DND-41 (cell line): ENCODE measurements at regions not wholly inside any gene's neighbourhood (a gene's known extent, or its start where the extent isn't known, plus 50 kb on each side); places are given as distances from the start of the nearest gene placed in this dataset.

Experiments
- EZH2 ChIP-seq: IDR thresholded peaks from 3 replicates; pipeline ENCODE4 v1.6.1; 2012; ENCODE audit warnings: borderline replicate concordance, low read depth, mild to moderate bottlenecking, moderate library complexity, low read length, inconsistent platforms; ENCODE audit not compliant: severe bottlenecking
- TF ChIP-seq, protein P1 (sequence below): IDR thresholded peaks from 2 replicates; pipeline ENCODE4 v1.5.1; 2012; ENCODE audit warnings: borderline replicate concordance, low read length, moderate library complexity, mild to moderate bottlenecking; ENCODE audit not compliant: poor library complexity, severe bottlenecking; ENCODE audit errors: extremely low read depth

DNA sequence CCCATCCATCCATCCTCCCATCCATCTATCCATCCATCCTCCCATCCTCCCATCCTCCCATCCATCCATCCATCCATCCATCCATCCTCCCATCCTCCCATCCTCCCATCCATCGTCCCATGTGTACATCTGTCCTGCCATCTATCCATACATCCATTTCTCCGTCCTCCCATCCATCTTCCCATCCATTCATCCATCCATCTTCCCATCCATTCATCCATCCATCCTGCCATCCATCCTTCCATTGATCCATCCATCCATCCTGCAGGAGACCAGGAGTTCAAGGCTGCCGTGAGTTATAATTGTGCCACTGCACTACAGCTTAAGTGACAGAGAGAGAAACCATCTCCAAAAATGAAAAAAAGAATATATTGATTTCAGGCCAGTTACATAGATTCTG lies 356.5 kb downstream of the CDH26 start:
- TF ChIP-seq, protein P1, sequence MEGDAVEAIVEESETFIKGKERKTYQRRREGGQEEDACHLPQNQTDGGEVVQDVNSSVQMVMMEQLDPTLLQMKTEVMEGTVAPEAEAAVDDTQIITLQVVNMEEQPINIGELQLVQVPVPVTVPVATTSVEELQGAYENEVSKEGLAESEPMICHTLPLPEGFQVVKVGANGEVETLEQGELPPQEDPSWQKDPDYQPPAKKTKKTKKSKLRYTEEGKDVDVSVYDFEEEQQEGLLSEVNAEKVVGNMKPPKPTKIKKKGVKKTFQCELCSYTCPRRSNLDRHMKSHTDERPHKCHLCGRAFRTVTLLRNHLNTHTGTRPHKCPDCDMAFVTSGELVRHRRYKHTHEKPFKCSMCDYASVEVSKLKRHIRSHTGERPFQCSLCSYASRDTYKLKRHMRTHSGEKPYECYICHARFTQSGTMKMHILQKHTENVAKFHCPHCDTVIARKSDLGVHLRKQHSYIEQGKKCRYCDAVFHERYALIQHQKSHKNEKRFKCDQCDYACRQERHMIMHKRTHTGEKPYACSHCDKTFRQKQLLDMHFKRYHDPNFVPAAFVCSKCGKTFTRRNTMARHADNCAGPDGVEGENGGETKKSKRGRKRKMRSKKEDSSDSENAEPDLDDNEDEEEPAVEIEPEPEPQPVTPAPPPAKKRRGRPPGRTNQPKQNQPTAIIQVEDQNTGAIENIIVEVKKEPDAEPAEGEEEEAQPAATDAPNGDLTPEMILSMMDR: no peak
- TF ChIP-seq EZH2: no peak
